ENCODE measurements at regions not wholly inside any gene's neighbourhood (a gene's known extent, or its start where the extent isn't known, plus 50 kb on each side); places are given as distances from the start of the nearest gene placed in this dataset.
A peak's percentile ranks its signal among the peaks of the same experiment; 100 is the strongest.
"Not testable (repeated sequence)": the region's sequence is repeated elsewhere in the genome, so short reads cannot be mapped to it uniquely, and the experiment has no call there.

DNA sequence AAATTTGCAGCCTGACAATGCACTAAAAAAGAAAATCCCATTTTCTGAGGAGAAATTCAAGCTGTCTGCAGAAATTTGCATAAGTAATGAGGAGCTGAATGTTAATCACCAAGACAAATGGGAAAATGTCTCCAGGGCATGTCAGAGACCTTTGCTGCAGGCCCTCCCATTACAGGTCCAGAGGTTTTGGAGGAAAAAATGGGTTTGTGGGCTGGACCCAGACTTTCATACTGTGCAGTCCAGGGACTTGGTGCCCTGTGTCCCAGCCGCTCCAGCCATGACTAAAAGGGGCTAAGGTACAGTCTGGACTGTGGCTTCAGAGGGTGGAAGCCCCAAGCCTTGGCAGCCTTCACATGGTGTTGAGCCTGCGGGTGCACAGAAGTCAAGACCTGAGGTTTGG is 209.8 kb upstream of the PRICKLE2 start:
- DNase-seq, result not testable (repeated sequence)

DNA sequence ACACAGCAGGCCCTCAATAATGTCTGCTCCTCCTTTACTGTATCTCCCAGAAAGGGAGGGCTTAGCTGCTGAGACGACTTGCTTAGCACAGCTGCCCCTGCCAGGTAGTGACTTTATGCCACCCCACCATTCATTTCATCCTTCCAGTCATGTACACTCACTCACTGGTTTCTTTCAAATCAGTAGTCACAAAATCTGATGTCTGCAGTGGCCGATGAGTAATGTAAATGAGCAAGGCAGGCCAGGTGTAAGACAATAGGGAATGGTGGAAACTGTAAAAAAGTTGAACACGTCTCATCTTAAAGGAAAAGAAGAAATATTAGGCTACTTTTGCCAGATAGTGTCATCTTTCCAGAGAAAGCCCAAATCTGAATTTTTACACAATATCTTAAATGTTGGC is 207.6 kb upstream of the PRICKLE2 start:
- DNase-seq, result no peak

DNA sequence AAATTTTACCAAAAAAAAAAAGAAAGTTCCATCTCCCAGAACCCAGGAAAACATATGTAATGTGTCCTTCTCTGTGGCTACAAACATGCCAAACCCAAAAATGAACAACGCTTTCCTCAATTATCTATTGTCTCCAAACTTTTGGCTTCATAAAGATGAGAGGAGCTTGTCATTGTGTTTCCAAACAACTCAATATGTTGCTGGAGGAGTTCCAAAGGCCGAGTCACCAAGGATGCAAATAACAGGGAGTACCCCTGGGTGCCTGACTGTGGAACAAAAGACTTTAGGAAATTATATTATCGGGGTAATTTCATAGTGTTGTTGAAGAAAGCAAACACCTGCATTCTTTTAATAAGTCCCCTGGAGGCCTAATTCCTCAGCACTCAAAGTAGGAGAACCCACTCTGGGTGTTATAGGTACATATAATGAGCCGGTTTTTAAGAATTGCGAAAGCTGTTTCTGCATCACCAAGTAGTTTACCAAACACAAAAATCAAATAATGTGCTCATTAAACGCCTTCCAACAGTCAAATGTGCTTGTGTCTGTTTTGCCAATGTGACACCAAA is 206.3 kb upstream of the PRICKLE2 start:
- no peak for DNase-seq

- DNase-seq, result no peak
Observed at GRCh38 chr3:64427671-64428070, 202.4 kb upstream of the PRICKLE2 start.

- DNase-seq, result no peak
Observed at GRCh38 chr3:64426551-64426950, 201.3 kb upstream of the PRICKLE2 start.

- DNase-seq, result no peak
Observed at GRCh38 chr3:64422932-64423331, 197.7 kb upstream of the PRICKLE2 start.

DNA sequence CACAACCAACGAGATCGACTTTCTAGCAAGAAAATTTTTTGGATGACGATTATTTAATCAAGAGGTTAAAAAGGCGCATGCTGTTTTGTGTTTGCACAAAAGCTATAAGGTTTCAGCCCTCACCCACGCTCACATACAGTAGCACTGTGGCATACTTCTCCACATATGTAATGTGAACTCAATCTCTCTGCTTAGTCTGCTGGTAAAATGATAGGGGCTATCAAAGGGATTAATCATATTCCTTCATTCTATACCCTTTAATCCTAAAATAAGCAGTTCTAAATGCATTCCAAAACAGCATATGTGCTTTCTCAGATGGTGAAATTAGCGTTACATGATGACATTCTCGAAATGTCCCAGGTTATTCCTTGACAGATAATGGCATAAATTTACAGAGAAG is 196.9 kb upstream of the PRICKLE2 start:
- DNase-seq, result no peak

DNA sequence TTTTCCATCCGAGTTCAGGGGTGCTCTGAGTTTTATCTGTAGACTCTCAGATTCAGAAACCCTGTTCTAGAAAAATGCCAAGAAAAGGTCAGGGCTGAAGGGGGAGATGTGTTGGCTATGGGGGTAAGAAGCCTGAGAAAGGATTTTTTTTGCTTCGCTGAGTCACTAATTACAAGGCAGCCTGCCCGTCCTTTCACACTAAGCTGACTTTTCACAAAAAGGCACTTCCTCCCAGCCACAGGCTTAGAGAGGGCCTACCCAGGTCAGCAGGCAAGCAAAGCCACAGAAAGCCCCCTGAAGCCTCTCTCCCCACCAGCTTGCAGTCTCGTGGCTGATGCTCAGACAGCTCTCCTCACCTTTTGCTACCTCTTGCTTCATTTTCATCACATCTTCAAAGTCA is 192.6 kb upstream of the PRICKLE2 start:
- no peak for DNase-seq

GRCh38 chr3:64414043-64414442 is 188.8 kb upstream of the PRICKLE2 start:
- DNase-seq, result no peak

GRCh38 chr3:64411101-64411500 is 185.8 kb upstream of the PRICKLE2 start:
- no peak for DNase-seq

GRCh38 chr3:64410226-64410625 is 185.0 kb upstream of the PRICKLE2 start:
- no peak for DNase-seq

- no peak for DNase-seq
Observed at GRCh38 chr3:64408770-64409169, 183.5 kb upstream of the PRICKLE2 start.

GRCh38 chr3:64406271-64406670 is 181.0 kb upstream of the PRICKLE2 start:
- no peak for DNase-seq

GRCh38 chr3:64405211-64405835 is 180.1 kb upstream of the PRICKLE2 start:
- peak; percentile 36 for DNase-seq

DNA sequence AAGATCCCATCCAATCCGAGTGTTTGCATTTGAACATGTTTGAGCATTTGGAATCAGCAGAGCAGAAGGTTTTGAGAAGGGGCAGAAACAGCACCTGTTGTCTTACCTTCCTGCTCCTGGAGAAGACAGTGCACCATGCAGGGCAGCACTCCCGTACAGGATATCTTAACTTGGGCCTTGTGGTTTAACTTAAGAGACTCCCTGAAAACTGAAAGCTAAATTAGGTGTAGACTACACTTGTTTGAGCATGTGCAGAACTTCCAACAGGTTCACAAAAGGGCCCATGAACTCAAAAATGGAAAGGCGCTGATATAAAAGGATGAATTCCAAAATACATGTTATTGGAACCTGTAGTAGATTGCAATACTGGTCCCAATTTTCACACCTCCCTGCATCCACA is 175.4 kb upstream of the PRICKLE2 start:
- DNase-seq, result no peak

GRCh38 chr3:64399205-64399800 is 174.0 kb upstream of the PRICKLE2 start:
- no peak for DNase-seq

GRCh38 chr3:64398476-64398875 is 173.2 kb upstream of the PRICKLE2 start:
- DNase-seq, result no peak

- no peak for DNase-seq
Observed at GRCh38 chr3:64398006-64398405, 172.7 kb upstream of the PRICKLE2 start.

DNA sequence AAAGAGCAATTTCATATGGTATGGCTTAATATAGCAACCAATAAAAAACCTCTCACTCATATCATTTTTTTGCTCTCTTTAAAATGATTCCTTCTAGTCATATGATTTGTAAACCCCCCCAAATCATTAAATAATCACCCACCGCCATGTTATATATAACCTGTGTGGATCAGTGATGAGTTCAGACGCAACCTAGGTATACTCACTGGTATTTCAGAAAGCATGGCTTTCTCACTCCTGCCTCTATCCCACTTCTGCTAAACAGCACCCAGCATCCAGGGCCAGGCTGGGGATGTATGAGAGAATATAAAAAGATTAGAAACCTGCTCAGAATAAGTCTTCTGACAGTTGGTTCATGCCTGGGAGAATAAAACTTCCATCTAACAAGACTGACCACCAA is 172.3 kb upstream of the PRICKLE2 start:
- no peak for DNase-seq

GRCh38 chr3:64395490-64395889 is 170.2 kb upstream of the PRICKLE2 start:
- no peak for DNase-seq

DNA sequence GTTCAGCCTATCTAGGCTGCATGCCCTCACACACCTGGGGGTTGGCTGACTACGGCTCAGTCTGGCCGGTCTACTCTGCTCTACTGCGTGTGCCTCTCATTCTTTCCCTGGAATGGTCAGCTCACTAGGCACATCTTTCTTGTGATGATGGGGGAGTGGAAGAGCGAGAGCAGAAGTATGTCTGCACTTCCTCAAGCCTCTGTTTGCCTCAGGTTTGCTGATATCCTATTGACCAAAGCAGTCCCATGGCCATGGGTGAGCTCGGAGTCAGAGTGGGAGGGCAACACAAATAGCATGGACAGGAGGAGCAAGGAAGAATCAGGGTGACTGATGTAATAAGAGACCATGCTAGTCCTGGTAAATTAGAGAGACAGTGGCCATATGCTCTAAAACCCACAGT is 167.9 kb upstream of the PRICKLE2 start:
- DNase-seq, result no peak

DNA sequence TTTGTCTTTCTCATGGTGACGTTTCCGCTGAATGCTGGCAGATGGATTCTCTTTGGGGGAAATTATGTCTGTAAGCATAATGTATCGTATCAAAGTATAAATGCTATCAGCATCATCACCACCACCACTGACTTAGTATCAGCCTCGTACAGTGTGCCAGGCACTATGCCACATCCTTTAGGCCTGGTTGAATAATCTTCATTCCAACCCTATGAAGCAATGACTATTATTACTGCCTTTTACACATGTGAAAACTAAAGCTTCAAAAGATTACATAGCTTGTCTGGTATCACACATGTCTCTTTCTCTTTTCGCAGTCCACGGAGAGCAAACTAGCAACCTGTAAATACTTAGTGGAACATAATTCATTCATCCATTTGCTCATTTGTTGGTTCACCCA is 166.7 kb upstream of the PRICKLE2 start:
- no peak for DNase-seq

DNA sequence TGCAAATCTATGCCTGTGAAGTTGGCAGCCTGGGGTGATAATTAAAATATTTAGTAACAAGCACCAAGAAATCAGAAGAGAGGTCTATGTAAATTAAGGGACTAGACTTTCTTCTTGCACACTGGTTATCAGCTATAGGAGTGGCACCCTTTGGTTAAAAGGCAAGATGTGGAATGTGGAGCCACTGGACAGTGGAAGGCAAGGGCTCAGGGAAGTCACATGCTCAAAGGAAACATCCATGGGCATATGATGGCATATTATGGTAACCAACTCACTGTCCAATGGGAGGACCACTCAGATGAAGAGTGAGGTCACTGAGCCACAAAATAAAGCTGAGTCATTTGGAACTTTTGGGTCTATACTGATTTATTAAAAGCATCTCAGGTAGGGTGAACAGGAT is 165.6 kb upstream of the PRICKLE2 start:
- no peak for DNase-seq

GRCh38 chr3:64388886-64389285 is 163.6 kb upstream of the PRICKLE2 start:
- peak; percentile 38 for DNase-seq

GRCh38 chr3:64387688-64388087 is 162.4 kb upstream of the PRICKLE2 start:
- no peak for DNase-seq
